MCF 10A (cell line): ENCODE measurements at regions not wholly inside any gene's neighbourhood (a gene's known extent, or its start where the extent isn't known, plus 50 kb on each side); places are given as distances from the start of the nearest gene placed in this dataset.

ENCODE experiments used
- BruUV-seq: library from RNA; stranded (reverse); fragments of 400-500 nt; replicated peaks from 2 replicates; lab custom pipeline; 2021; lab: Mats Ljungman, UMichigan
- CTCF ChIA-PET: fragments of 300-600 bp; sonication (Branson Sonifier 250); formaldehyde crosslinking; extraction: SDS; loops from one replicate; lab custom pipeline; 2021; ENCODE audit warnings: antibody characterized with exemption, inconsistent platforms; lab: Yijun Ruan, JAX
- POLR2A ChIA-PET: fragments of 300-600, 350-650 bp; sonication (Branson Sonifier 250); formaldehyde crosslinking; extraction: SDS; loops from one replicate; lab custom pipeline; 2020; ENCODE audit warnings: antibody characterized with exemption, inconsistent platforms; lab: Yijun Ruan, JAX
- DNase-seq: peaks from one replicate; pipeline ENCODE4 v3.0.0-alpha.2; 2018; ENCODE audit not compliant: unreplicated experiment
- H3K27ac Mint-ChIP-seq: one replicate; pipeline ENCODE4 v1.8.0; 2022; ENCODE audit warnings: mild to moderate bottlenecking, low read depth, mixed read lengths; ENCODE audit not compliant: unreplicated experiment
- H3K27me3 Mint-ChIP-seq: one replicate; pipeline ENCODE4 v1.8.0; 2022; ENCODE audit warnings: mixed read lengths; ENCODE audit not compliant: insufficient read depth, unreplicated experiment
- H3K36me3 Mint-ChIP-seq: one replicate; pipeline ENCODE4 v1.8.0; 2022; ENCODE audit warnings: mild to moderate bottlenecking, moderate library complexity, mixed read lengths; ENCODE audit not compliant: insufficient read depth, unreplicated experiment
- H3K4me1 Mint-ChIP-seq: one replicate; pipeline ENCODE4 v1.8.0; 2022; ENCODE audit warnings: mixed read lengths; ENCODE audit not compliant: insufficient read depth, unreplicated experiment
- H3K4me3 Mint-ChIP-seq: one replicate; pipeline ENCODE4 v1.8.0; 2022; ENCODE audit warnings: mild to moderate bottlenecking, moderate library complexity, mixed read lengths; ENCODE audit not compliant: unreplicated experiment
- H3K9me3 Mint-ChIP-seq: one replicate; pipeline ENCODE4 v1.8.0; 2022; ENCODE audit warnings: mixed read lengths; ENCODE audit not compliant: unreplicated experiment
- CTCF ChIP-seq: fragments of 200-600 bp; IDR thresholded peaks from one replicate; pipeline ENCODE4 v1.8.0; 2022; ENCODE audit warnings: antibody characterized with exemption, mild to moderate bottlenecking; ENCODE audit not compliant: unreplicated experiment
- intact Hi-C: fragments of 100-400 bp; cut with micrococcal nuclease; formaldehyde crosslinking; loops from 2 replicates; pipeline ENCODE4 v1.14.1; 2022

DNA sequence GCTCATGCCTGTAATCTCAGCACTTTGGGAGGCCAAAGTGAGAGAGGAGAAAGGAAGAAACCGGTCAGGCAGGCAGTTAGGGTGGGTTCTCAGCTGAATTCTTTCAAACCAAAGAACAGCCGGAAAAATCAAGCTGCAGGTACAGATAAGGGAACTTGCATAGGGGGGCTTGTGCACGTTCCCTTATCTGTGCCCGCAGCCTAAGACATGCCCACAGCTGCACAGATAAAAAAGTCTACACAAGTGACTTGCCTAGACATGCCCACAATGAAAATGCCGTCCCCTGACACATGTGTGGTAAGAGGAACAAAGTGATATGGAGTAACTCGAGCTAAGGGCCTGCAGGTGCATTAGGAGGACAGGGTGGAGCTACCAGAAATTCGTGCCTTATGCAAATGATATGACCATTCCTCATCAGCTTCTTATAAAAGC lies 175.8 kb upstream of the SALL4 start:
- H3K9me3 Mint-ChIP-seq, result no peaks in the 10 kb centered on the region
- no TSS peak for BruUV-seq
- intact Hi-C loops, result no loop called here
- no peaks in the 10 kb centered on the region for H3K4me1 Mint-ChIP-seq
- H3K4me3 Mint-ChIP-seq, result no peak overlapping the region
- H3K27ac Mint-ChIP-seq, result no peak overlapping the region
- no peaks in the 10 kb centered on the region for H3K36me3 Mint-ChIP-seq
- ChIA-PET CTCF (interaction anchor here (1.3 kb wide), 1 partner anchor 12 kb away, joined by 5 read pairs; no protein-coding TSS in a partner anchor), POLR2A (interaction anchor here (1.0 to 1.6 kb wide), 2 partner anchors 19 to 21 kb away, joined by 3 to 4 read pairs; no protein-coding TSS in a partner anchor)
- no peaks in the 10 kb centered on the region for H3K27me3 Mint-ChIP-seq
- TF ChIP-seq CTCF, result no peak
- DNase-seq, result peak; percentile 35

DNA sequence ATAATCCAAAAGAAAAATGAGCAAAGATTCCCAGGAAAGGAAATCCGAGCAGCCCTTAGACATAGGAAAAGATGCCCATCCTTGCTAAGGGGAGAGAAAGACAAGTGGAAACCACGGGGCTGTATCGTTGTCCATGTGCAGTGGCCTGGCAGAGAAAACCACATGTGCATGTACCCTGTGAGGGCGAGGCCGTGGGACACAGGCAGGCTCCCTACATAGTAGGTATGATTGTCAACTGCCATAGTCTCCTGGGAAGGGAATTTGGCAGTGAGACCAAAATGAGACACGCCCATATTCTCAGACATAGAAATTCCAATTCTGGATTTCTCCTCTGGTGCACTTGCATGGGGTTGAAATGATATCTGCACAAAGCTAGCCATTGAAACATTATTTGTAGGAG lies 169.7 kb upstream of the SALL4 start:
- no peaks in the 10 kb centered on the region for H3K9me3 Mint-ChIP-seq
- ChIA-PET CTCF (no interaction called here), POLR2A (interaction anchor here (0.7 to 1.2 kb wide), 2 partner anchors 12 to 43 kb away, joined by 3 read pairs; no protein-coding TSS in a partner anchor)
- BruUV-seq, result no TSS peak
- H3K4me1 Mint-ChIP-seq, result peaks cover 10% of the 10 kb centered on the region
- no peaks in the 10 kb centered on the region for H3K27me3 Mint-ChIP-seq
- H3K27ac Mint-ChIP-seq, result peak overlapping the region; percentile 6
- no peaks in the 10 kb centered on the region for H3K36me3 Mint-ChIP-seq
- no peak for TF ChIP-seq CTCF
- intact Hi-C loops, result no loop called here
- no peak overlapping the region for H3K4me3 Mint-ChIP-seq
- DNase-seq, result no peak

DNA sequence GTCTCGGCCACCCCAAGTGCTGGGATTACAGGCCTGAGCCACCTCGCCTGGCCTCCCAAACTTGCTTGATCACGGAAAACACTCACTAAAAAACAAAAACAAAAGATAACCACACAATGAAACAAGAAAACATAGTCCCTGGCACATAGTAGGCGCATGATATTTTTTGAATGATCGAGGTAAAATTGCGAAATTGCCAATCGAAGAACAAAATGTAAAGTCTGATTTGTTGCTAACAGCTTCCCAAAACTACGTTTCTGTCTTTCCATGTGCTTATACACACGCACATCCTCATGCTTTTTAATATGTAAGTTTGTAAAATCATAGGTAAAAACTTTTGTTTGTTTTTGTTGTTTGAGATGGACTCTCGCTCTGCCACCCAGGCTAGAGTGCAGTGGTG lies 168.5 kb upstream of the SALL4 start:
- no TSS peak for BruUV-seq
- H3K27me3 Mint-ChIP-seq, result no peaks in the 10 kb centered on the region
- no peak overlapping the region for H3K4me3 Mint-ChIP-seq
- intact Hi-C loops, result no loop called here
- no peak for DNase-seq
- no peak for TF ChIP-seq CTCF
- H3K36me3 Mint-ChIP-seq, result no peaks in the 10 kb centered on the region
- POLR2A ChIA-PET, result interaction anchor here (0.6 to 1.2 kb wide), 2 partner anchors 8 to 212 kb away, joined by 3 to 4 read pairs; no protein-coding TSS in a partner anchor
- CTCF ChIA-PET, result interaction anchor here (0.7 kb wide), 2 partner anchors 70 to 333 kb away, joined by 3 read pairs; no protein-coding TSS in a partner anchor
- H3K9me3 Mint-ChIP-seq, result no peaks in the 10 kb centered on the region
- H3K27ac Mint-ChIP-seq, result no peak overlapping the region
- H3K4me1 Mint-ChIP-seq, result peaks cover 10% of the 10 kb centered on the region

- Mint-ChIP-seq H3K27me3 (no peaks in the 10 kb centered on the region), H3K4me3 (no peak overlapping the region), H3K9me3 (no peaks in the 10 kb centered on the region), H3K27ac (no peak overlapping the region), H3K36me3 (no peaks in the 10 kb centered on the region), H3K4me1 (peaks cover 10% of the 10 kb centered on the region)
- no peak for DNase-seq
- TF ChIP-seq CTCF, result no peak
- ChIA-PET CTCF (no interaction called here), POLR2A (no interaction called here)
- no TSS peak for BruUV-seq
- intact Hi-C loops, result loop anchor here (10.0 kb wide), 1 partner anchor 264 kb away; no protein-coding TSS in a partner anchor
Measured at GRCh38 chr20:51969191-51969590, 166.9 kb upstream of the SALL4 start.
